ENCODE measurements at regions not wholly inside any gene's neighbourhood (a gene's known extent, or its start where the extent isn't known, plus 50 kb on each side); places are given as distances from the start of the nearest gene placed in this dataset.
"Not testable (repeated sequence)": the region's sequence is repeated elsewhere in the genome, so short reads cannot be mapped to it uniquely, and the experiment has no call there.

- DNase-seq, result no peak
These were observed 290.9 kb downstream of the CRPPA start for GRCh38 chr7:16130111-16131110.

GRCh38 chr7:16129431-16130110 is 291.8 kb downstream of the CRPPA start:
- no peak for DNase-seq

- DNase-seq, result no peak
These were observed 298.1 kb downstream of the CRPPA start for GRCh38 chr7:16123117-16123770.

GRCh38 chr7:16121876-16122390 is 299.4 kb downstream of the CRPPA start:
- DNase-seq, result no peak

GRCh38 chr7:16115374-16115773 is 306.0 kb downstream of the CRPPA start:
- DNase-seq, result no peak

GRCh38 chr7:16114633-16115032 is 306.7 kb downstream of the CRPPA start:
- peak; percentile 3 for DNase-seq

- DNase-seq, result no peak
These were observed 307.3 kb downstream of the CRPPA start for GRCh38 chr7:16114071-16114470.

GRCh38 chr7:16113058-16113457 is 308.3 kb downstream of the CRPPA start:
- no peak for DNase-seq

GRCh38 chr7:16106869-16107268 is 314.5 kb downstream of the CRPPA start:
- no peak for DNase-seq

GRCh38 chr7:16106300-16106699 is 315.0 kb downstream of the CRPPA start:
- DNase-seq, result no peak

GRCh38 chr7:16099302-16099849 is 322.0 kb downstream of the CRPPA start:
- DNase-seq, result no peak

GRCh38 chr7:16098585-16099179 is 322.7 kb downstream of the CRPPA start:
- DNase-seq, result no peak

- no peak for DNase-seq
These were observed 323.3 kb downstream of the CRPPA start for GRCh38 chr7:16098058-16098457.

GRCh38 chr7:16095171-16095950 is 326.0 kb downstream of the CRPPA start:
- DNase-seq, result no peak

GRCh38 chr7:16094651-16095050 is 326.7 kb downstream of the CRPPA start:
- no peak for DNase-seq

GRCh38 chr7:16092711-16093110 is 328.6 kb downstream of the CRPPA start:
- DNase-seq, result no peak

GRCh38 chr7:16091701-16092310 is 329.5 kb downstream of the CRPPA start:
- DNase-seq, result no peak

GRCh38 chr7:16089801-16090200 is 331.5 kb downstream of the CRPPA start:
- DNase-seq, result no peak

- no peak for DNase-seq
These were observed 332.1 kb downstream of the CRPPA start for GRCh38 chr7:16089191-16089590.

GRCh38 chr7:16086743-16087142 is 334.6 kb downstream of the CRPPA start:
- DNase-seq, result no peak

GRCh38 chr7:16085780-16086179 is 335.6 kb downstream of the CRPPA start:
- DNase-seq, result not testable (repeated sequence)
